Motor neuron (in vitro differentiated cells): ENCODE measurements at regions not wholly inside any gene's neighbourhood (a gene's known extent, or its start where the extent isn't known, plus 50 kb on each side); places are given as distances from the start of the nearest gene placed in this dataset.
"Not testable (repeated sequence)": the region's sequence is repeated elsewhere in the genome, so short reads cannot be mapped to it uniquely, and the experiment has no call there.

ENCODE experiments used
- ATAC-seq, 8 experiments: fragments of 200-7000 bp; cut with Tn5 transposase; replicated peaks in 6 of 8; 2 replicates each; pipeline ENCODE4 v1.8.0; 2021; ENCODE audit warnings: mild to moderate bottlenecking in 8 of 8, moderate library complexity in 8 of 8
- H3K27ac ChIP-seq, 2 donors: fragments of 250-450 bp; sonication (Bioruptor Pico); 2 replicates each; pipeline ENCODE4 v1.9.0; 2021; ENCODE audit warnings: antibody characterized with exemption in 2 of 2, mild to moderate bottlenecking in 2 of 2, moderate library complexity in 1 of 2
- H3K4me1 ChIP-seq, 2 donors: fragments of 250-450 bp; sonication (Bioruptor Pico); replicated peaks in 1 of 2; 2 replicates each; pipeline ENCODE4 v1.6.1; 2021; ENCODE audit warnings: antibody characterized with exemption in 2 of 2, mild to moderate bottlenecking in 2 of 2, moderate library complexity in 1 of 2
- H3K4me3 ChIP-seq, 5 donors: fragments of 250-450 bp; sonication (Bioruptor Pico); 2 replicates each; pipeline ENCODE4 v1.9.0; 2021; ENCODE audit warnings: antibody characterized with exemption in 5 of 5, mild to moderate bottlenecking in 5 of 5, moderate library complexity in 4 of 5
- WGBS, 10 experiments: fragments of 450-650 bp; shearing (Covaris generic); methylation state at CpG; one replicate each; pipeline ENCODE4 v1.0.0; 2022; 5-methylcytosine and 5-hydroxymethylcytosine counted together
- in situ Hi-C, 9 experiments: fragments of 400-800 bp; cut with MboI; loops; one replicate each; pipeline ENCODE4 v1.15.0; 2021; ENCODE audit warnings: low sequenced_read_pairs in 9 of 9, low pct_unique_long_range_greater_than_20kb in 2 of 9; ENCODE audit not compliant: unreplicated experiment in 9 of 9

DNA sequence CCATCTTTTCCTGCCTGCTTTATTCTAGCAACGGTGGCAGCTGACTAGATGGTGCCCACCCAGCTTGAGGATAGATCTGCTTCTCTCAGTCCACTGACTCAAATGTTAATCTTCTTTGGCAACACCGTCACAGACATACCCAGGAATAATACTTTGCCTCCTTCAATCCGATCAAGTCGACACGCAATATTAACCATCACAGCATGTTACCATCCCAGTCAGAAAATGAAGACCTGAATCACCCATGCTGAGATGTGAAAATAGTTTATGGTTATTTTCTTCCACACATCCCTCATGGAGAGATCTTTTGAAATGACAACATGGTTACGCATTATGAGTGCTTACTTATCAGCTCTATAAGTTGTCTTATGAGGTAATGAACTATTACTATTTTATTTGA lies 392.8 kb downstream of the SEC23A start:
- Histone ChIP-seq H3K27ac (no peak overlapping the region), H3K4me3 (no peak overlapping the region), H3K4me1 (no peaks in the 10 kb centered on the region)
- no peak for ATAC-seq
- 44 to 100% (median 94%) methylated on average over 1 to 6 of the region's 6 CpGs; no CpG with 5 or more reads in 2 of the 10 experiments for WGBS, 10 experiments
- in situ Hi-C loops, result no loop called here

DNA sequence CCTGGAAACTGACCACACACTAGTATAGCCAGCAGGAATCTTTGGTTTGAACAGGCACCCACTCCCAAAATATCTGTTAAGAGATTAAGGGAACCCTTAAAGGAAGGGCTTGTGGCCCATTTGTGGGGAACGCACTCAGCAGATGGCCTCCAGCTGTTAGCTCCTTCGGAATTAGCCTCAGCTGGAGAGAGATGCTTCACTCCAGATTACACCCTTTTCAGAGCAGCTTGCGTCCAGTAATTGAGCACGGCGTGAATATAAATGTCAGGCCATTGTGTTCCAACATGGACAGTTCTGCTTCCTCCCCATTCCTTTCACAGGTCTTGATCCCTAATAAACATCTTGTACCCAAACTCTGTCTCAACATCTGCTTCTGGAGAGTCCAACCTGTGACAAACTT lies 397.8 kb downstream of the SEC23A start:
- Histone ChIP-seq H3K27ac (no peak overlapping the region), H3K4me1 (no peaks in the 10 kb centered on the region), H3K4me3 (no peak overlapping the region)
- in situ Hi-C loops, result no loop called here
- ATAC-seq, result no peak
- 0 to 97% (median 75%) methylated on average over 1 to 5 of the region's 5 CpGs; no CpG with 5 or more reads in 5 of the 10 experiments for WGBS, 10 experiments

DNA sequence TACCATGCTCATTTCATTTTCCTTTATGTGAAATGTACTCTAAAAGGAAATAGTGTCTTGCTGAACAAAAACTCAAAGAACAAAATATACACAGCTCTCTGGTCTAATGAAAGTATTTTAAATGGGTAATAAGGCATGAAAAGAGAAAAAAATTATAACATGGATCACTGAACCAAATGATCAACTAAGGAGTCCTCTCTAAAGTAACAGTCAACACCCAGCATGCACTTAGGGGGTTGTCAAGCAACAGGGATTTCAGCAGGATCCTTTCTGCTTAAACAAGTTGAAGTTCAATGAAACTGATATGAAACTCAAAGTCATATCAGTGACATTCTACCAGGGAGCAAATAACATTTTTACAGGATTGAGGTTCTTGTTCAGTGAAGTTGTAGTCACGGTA lies 398.8 kb downstream of the SEC23A start:
- WGBS, 10 experiments, result 77 to 100% (median 95%) methylated on average over 1 of the region's 1 CpG; no CpG with 5 or more reads in 4 of the 10 experiments
- Histone ChIP-seq H3K27ac (no peak overlapping the region), H3K4me3 (no peak overlapping the region), H3K4me1 (no peaks in the 10 kb centered on the region)
- in situ Hi-C loops, result no loop called here
- ATAC-seq, result no peak

DNA sequence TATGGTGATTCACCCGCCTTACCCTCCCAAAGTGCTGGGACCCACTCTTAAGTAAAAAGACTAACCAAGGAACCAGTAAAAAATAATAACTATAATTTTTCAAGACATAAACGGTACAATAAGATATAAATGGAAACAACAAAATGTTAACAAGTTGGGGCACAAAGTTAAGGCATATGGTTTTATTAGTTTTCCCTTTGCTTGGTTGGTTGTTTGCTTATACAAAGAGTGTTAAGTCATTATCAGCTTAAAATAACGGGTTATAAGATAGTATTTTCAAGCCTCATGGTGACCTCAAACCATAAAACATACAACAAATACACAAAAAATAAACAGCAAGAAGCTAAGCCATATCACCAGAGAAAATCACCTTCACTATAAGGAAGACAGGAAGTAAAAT lies 406.1 kb downstream of the SEC23A start:
- no peak overlapping the region for H3K4me3 ChIP-seq
- H3K4me1 ChIP-seq, result no peaks in the 10 kb centered on the region
- WGBS, 10 experiments, result 14 to 86% (median 54%) methylated on average over 1 to 3 of the region's 3 CpGs
- H3K27ac ChIP-seq, result no peak overlapping the region
- no peak for ATAC-seq
- in situ Hi-C loops, result no loop called here

DNA sequence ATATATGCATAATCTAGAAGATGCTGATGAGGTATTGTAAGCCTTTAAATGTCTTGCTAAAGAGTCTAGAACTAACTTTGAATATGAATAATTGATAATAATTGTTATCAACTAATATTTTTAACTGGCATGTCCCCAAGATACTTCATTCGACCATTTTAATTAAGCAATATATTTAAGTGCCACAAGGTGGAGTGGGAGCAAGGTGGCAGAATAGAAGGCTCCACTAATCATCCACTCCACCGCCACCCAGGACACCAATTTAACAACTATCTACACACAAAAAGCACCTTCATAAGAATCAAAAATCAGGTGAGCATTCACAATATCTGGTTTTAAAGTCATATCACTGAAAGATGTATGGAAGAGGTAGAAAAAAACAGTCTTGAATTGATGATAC lies 409.6 kb downstream of the SEC23A start:
- Histone ChIP-seq H3K4me1 (no peaks in the 10 kb centered on the region), H3K4me3 (no peak overlapping the region), H3K27ac (no peak overlapping the region)
- in situ Hi-C loops, result no loop called here
- WGBS, 10 experiments, result 0 to 100% (median 83%) methylated on average over 1 to 2 of the region's 2 CpGs; no CpG with 5 or more reads in 1 of the 10 experiments
- no peak for ATAC-seq

DNA sequence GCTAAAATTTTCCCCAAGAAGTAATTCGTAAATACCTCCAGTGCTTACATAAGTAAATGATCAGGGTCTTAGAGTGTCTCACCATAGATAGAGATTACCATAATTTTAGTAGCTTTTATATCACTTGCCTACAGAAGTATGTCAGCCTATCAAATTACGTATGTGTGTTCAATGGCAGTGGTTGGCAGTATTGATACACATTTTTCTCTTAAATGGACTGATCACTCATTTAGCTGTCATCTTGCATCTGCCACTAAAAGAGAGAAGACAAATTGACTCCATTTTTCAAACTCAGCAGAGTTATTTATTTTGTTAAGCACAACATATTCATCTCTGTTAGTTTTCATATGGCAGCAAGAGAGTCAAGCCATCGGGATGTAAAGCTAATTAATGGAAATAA lies 413.1 kb upstream of the CLEC14A start:
- no peak for ATAC-seq
- Histone ChIP-seq H3K27ac (no peak overlapping the region), H3K4me3 (no peak overlapping the region), H3K4me1 (no peaks in the 10 kb centered on the region)
- in situ Hi-C loops, result no loop called here
- WGBS, 10 experiments, result 4 to 96% (median 71%) methylated on average over 1 to 3 of the region's 3 CpGs; no CpG with 5 or more reads in 1 of the 10 experiments

DNA sequence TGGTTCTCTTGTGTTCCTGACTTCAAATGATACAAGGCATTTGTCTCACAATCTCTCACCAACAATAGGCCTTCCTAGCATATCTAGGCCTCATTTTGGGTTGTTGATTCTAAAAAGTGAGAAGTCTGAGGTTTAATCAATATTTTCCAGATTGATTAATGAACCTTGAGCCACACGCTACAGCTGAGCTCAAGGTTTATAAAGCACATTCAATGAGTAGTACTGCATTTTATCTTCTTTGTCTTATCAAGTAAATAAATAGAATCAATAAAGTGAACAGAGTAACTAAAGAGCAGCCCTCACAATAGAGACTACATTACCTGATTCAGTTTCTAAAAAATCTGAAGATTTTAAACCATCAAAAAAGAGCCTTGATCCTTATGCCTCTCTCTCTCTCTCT lies 407.5 kb upstream of the CLEC14A start:
- in situ Hi-C loops, result no loop called here
- 43 to 100% (median 67%) methylated on average over 1 of the region's 1 CpG; no CpG with 5 or more reads in 4 of the 10 experiments for WGBS, 10 experiments

DNA sequence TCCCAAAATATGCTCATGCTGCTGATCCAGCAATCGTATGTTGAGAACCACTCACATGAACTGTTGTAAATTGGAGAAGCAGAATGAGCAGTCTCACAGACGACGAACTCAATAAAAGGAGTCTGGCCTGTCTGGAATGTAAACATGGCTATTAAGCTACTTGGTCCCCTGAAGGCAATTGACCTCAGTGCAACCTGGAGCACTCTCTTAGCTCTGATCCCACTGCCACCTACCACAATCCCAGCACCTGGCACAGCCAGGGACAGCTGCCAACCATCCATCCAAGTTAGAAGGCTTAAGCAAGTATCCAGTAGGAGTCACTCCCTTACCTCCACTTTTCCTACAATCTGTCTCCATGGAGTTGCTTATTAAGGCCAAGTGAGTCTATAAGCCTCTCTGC lies 406.9 kb upstream of the CLEC14A start:
- H3K4me3 ChIP-seq, result no peak overlapping the region
- in situ Hi-C loops, result no loop called here
- WGBS, 10 experiments, result 41 to 100% (median 54%) methylated on average over 1 to 3 of the region's 3 CpGs; no CpG with 5 or more reads in 2 of the 10 experiments
- H3K4me1 ChIP-seq, result no peaks in the 10 kb centered on the region
- no peak overlapping the region for H3K27ac ChIP-seq
- ATAC-seq, result peak in 1 of 8 experiments; percentile 29

More for the DNA sequence above, 407.5 kb upstream of the CLEC14A start:
- ATAC-seq, result no peak
- Histone ChIP-seq H3K4me1 (no peaks in the 10 kb centered on the region), H3K4me3 (no peak overlapping the region), H3K27ac (no peak overlapping the region)

DNA sequence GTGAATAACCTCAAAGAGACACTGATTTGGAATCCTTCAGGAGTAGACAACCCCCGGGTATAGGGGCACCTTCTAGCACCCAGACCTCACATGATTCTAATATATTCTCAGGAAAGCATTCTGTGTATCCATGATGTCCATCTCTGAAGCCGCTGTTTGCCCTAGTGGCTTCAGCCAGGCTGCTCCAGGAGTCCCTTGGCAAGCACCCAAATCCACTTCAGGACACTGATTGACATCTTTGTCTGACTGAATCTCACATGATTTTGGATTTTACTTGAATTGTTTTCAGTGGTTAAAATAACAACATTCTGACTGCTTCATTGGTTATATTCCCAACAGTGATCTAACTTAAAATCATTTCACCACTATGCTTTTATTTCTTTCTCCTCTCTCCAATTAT lies 390.5 kb upstream of the CLEC14A start:
- Histone ChIP-seq H3K4me1 (no peaks in the 10 kb centered on the region), H3K4me3 (no peak overlapping the region), H3K27ac (no peak overlapping the region)
- in situ Hi-C loops, result no loop called here
- 0 to 100% (median 56%) methylated on average over 1 to 2 of the region's 2 CpGs; no CpG with 5 or more reads in 3 of the 10 experiments for WGBS, 10 experiments
- no peak for ATAC-seq

DNA sequence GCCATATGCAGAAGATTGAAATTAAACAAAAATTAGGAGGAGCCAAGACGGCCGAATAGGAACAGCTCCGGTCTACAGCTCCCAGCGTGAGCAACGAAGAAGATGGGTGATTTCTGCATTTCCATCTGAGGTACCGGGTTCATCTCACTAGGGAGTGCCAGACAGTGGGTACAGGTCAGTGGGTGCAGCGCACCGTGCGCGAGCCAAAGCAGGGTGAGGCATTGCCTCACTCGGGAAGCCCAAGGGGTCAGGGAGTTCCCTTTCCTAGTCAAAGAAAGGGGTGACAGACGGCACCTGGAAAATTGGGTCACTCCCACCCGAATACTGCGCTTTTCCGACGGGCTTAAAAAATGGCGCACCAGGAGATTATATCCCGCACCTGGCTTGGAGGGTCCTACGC lies 379.0 kb upstream of the CLEC14A start:
- ATAC-seq, in situ Hi-C loops: not testable (repeated sequence)

DNA sequence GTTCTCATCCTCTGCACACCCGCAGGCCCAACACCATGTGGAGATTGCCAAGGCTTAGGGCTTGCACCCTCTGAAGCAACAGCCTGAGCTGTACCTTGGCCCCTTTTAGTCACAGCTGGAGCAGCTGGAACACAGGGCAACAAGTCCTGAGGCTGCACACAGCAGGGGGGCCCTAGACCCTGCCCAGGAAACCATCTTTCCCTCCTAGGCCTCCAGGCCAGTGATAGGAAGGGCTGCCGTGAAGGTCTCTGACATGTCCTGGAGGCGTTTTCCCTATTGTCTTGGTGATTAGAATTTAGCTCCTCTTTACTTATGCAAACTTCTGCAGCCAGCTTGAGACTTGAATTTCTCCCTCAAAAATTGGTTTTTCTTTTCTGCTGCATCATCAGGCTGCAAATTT lies 373.5 kb upstream of the CLEC14A start:
- Histone ChIP-seq H3K4me1 (no peaks in the 10 kb centered on the region), H3K4me3 (no peak overlapping the region), H3K27ac (no peak overlapping the region)
- 0 to 58% (median 45%) methylated on average over 1 to 3 of the region's 3 CpGs; no CpG with 5 or more reads in 5 of the 10 experiments for WGBS, 10 experiments
- ATAC-seq, result no peak
- in situ Hi-C loops, result no loop called here

More for the DNA sequence above, 379.0 kb upstream of the CLEC14A start:
- not testable (repeated sequence) for H3K4me3 ChIP-seq, H3K4me1 ChIP-seq, H3K27ac ChIP-seq
- 80 to 99% (median 89%) methylated on average over 1 to 8 of the region's 19 CpGs; no CpG with 5 or more reads in 6 of the 10 experiments for WGBS, 10 experiments

DNA sequence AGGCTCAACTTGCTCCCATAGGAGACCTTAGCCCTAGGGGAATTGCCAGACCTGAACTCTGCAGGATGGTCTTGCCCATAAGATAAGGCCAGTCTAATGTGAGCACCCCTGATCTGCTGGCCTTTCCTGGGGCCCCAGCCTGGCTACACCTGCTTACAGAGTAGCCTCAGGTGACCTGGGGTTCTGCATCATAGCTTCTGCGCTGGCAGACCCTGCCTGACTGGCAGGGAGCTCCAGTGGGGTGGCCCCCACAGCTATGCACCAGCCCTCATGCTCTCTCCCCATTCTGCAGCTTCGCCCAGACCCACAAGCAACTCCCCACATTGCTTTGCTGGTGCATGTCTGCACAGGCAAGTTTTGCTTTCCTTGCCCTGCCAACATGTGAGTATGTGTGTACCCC lies 371.3 kb upstream of the CLEC14A start:
- no peaks in the 10 kb centered on the region for H3K4me1 ChIP-seq
- no peak overlapping the region for H3K27ac ChIP-seq
- ATAC-seq, result no peak
- WGBS, 10 experiments, result 60 to 80% methylated on average over 1 of the region's 2 CpGs; no CpG with 5 or more reads in 8 of the 10 experiments
- H3K4me3 ChIP-seq, result no peak overlapping the region
- in situ Hi-C loops, result no loop called here

DNA sequence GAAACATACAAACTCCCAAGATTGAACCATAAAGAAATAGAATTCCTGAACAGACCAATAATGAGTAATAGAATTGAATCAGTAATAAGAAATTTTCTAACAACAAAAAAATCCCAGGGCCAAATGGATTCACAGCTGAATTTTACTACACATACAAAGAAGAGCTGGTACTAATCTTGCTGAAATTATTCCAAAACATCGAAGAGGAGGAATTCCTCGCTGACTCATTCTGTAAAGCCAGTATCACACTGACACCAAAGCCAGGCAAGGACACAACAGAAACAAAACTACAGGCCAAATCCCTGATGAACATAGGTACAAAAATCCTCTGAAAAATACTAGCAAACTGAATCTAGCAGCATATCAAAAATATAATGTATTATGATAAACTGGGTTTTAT lies 367.8 kb upstream of the CLEC14A start:
- no peak overlapping the region for H3K4me3 ChIP-seq
- in situ Hi-C loops, result loop anchor here in 1 of 9 experiments (25.0 kb wide), 1 partner anchor 711 kb away; no protein-coding TSS in a partner anchor
- ATAC-seq, result no peak
- H3K4me1 ChIP-seq, result no peaks in the 10 kb centered on the region
- H3K27ac ChIP-seq, result no peak overlapping the region
- WGBS, 10 experiments, result 0 to 100% (median 25%) methylated on average over 1 to 2 of the region's 2 CpGs; no CpG with 5 or more reads in 3 of the 10 experiments

DNA sequence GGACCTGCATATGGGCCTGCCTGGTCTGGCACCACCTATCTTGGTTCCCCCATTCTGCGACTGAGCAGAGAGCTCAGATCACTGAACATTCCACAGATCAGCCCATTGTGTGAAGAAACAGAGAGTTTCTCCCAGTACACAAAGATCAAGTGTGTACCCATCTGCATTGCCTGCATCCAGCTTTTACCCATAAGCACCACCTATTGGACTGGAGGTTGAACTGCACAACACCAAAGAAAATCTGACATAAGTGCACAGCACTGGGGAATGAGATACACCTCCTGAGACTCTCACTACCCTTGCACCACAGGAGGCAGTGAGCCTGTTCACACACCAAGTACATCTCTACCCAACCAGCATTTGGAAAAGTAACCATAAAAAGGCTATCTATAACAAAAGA lies 362.6 kb upstream of the CLEC14A start:
- WGBS, 10 experiments, result 80 to 100% (median 86%) methylated on average over 1 of the region's 1 CpG; no CpG with 5 or more reads in 7 of the 10 experiments
- no peaks in the 10 kb centered on the region for H3K4me1 ChIP-seq
- in situ Hi-C loops, result loop anchor here in 1 of 9 experiments (25.0 kb wide), 1 partner anchor 706 kb away; no protein-coding TSS in a partner anchor
- ATAC-seq, result no peak
- no peak overlapping the region for H3K4me3 ChIP-seq
- no peak overlapping the region for H3K27ac ChIP-seq
